K562 (cell line): ENCODE measurements at regions not wholly inside any gene's neighbourhood (a gene's known extent, or its start where the extent isn't known, plus 50 kb on each side); places are given as distances from the start of the nearest gene placed in this dataset.

Experiments
- ATAC-seq: fragments of 200-7000 bp; cut with Tn5 transposase; 3 replicates; pipeline ENCODE4 v1.9.1; 2020; ENCODE audit warnings: moderate library complexity
- BruUV-seq: library from RNA; stranded (reverse); fragments of 400-500 nt; replicated peaks from 2 replicates; lab custom pipeline; 2021; lab: Mats Ljungman, UMichigan
- CTCF ChIA-PET: fragments of 300-600 bp; formaldehyde crosslinking; extraction: SDS; loops from one replicate; lab custom pipeline; 2021; ENCODE audit warnings: low intra/inter-chr PET ratio; lab: Yijun Ruan, JAX
- POLR2A ChIA-PET: fragments of 300-600, 350-650 bp; sonication (Branson Sonifier 250); formaldehyde crosslinking; extraction: SDS; loops from one replicate; lab custom pipeline; 2021; ENCODE audit warnings: antibody characterized with exemption, inconsistent platforms; lab: Yijun Ruan, JAX
- DNase-seq, 4 experiments: peaks; one replicate each; pipeline versions ENCODE4 v3.0.0 to v3.0.0-alpha.2; 2011 to 2018; ENCODE audit warnings: low spot score in 3 of 4, mixed read lengths in 3 of 4; ENCODE audit errors: extremely low read depth in 1 of 4
- FAIRE-seq: peaks from 2 replicates; lab custom pipeline; 2011; peaks lifted over from hg19 to GRCh38; lab: Jason Lieb, UNC
- H2AFZ ChIP-seq: 2 replicates; pipeline ENCODE4 v1.6.0; 2011; ENCODE audit warnings: low read depth, low read length, control low read depth, inconsistent platforms
- H3K27ac ChIP-seq: fragments of 200-600 bp; 3 replicates; pipeline ENCODE4 v1.8.0; 2011; ENCODE audit warnings: low read depth, mild to moderate bottlenecking, control low read depth, inconsistent platforms, low read length, moderate library complexity, mixed read lengths; ENCODE audit errors: extremely low read depth
- H3K27me3 ChIP-seq, 2 experiments: fragments of 300-600 bp in 1 of 2; 2 replicates in 1 of 2; 3 replicates in 1 of 2; pipeline versions ENCODE4 v1.6.0 to v1.8.0; 2011; ENCODE audit warnings: inconsistent platforms in 2 of 2, low read length in 2 of 2, mild to moderate bottlenecking in 1 of 2, mixed read lengths in 1 of 2, moderate library complexity in 1 of 2; ENCODE audit not compliant: control insufficient read depth in 2 of 2, insufficient read depth in 2 of 2
- H3K36me3 ChIP-seq: fragments of 300-600 bp; 3 replicates; pipeline ENCODE4 v1.8.0; 2011; ENCODE audit warnings: mild to moderate bottlenecking, low read length, inconsistent platforms; ENCODE audit not compliant: control insufficient read depth, insufficient read depth
- H3K4me1 ChIP-seq, 2 experiments: fragments of 200-600 bp in 1 of 2; replicated peaks in 1 of 2; 2 replicates in 1 of 2; 3 replicates in 1 of 2; pipeline versions ENCODE4 v1.5.1 to v1.8.0; 2011; ENCODE audit warnings: inconsistent platforms in 2 of 2, low read length in 2 of 2, mild to moderate bottlenecking in 1 of 2, mixed read lengths in 1 of 2, moderate library complexity in 1 of 2; ENCODE audit not compliant: control insufficient read depth in 2 of 2, insufficient read depth in 2 of 2
- H3K4me2 ChIP-seq: 2 replicates; pipeline ENCODE4 v1.6.1; 2011; ENCODE audit warnings: low read length, control low read depth, inconsistent platforms, mixed read lengths; ENCODE audit not compliant: insufficient read depth
- H3K4me3 ChIP-seq: fragments of 200-600 bp; sonication (generic), shearing (Covaris generic); 2 replicates; pipeline ENCODE4 v1.5.1; 2016; ENCODE audit warnings: control low read depth, inconsistent platforms
- H3K79me2 ChIP-seq: fragments of 200-600 bp; 3 replicates; pipeline ENCODE4 v1.8.0; 2011; ENCODE audit warnings: low read length, inconsistent platforms; ENCODE audit not compliant: control insufficient read depth, insufficient read depth
- H3K9ac ChIP-seq, 2 experiments: 2 replicates each; pipeline versions ENCODE4 v1.6.0 to v1.6.1; 2011; ENCODE audit warnings: low read depth in 2 of 2, low read length in 2 of 2, control low read depth in 1 of 2, inconsistent platforms in 1 of 2, mild to moderate bottlenecking in 1 of 2, mixed read lengths in 1 of 2; ENCODE audit not compliant: insufficient read depth in 1 of 2
- H3K9me1 ChIP-seq: one replicate; pipeline ENCODE4 v1.6.0; 2011; ENCODE audit warnings: inconsistent platforms, mild to moderate bottlenecking, low read length, moderate library complexity; ENCODE audit not compliant: control insufficient read depth, insufficient read depth
- H3K9me3 ChIP-seq: replicated peaks from 2 replicates; pipeline ENCODE4 v1.5.1; 2011; ENCODE audit warnings: low read depth, low read length, inconsistent platforms; ENCODE audit not compliant: control insufficient read depth, insufficient read depth
- H4K20me1 ChIP-seq: replicated peaks from 2 replicates; pipeline ENCODE4 v1.6.1; 2011; ENCODE audit warnings: low read length, inconsistent platforms, mixed read lengths; ENCODE audit not compliant: control insufficient read depth, insufficient read depth
- CBX1 ChIP-seq: sonication (generic); IDR thresholded peaks from 2 replicates; pipeline ENCODE4 v1.6.1; 2016; ENCODE audit warnings: antibody characterized with exemption, low read depth, mild to moderate bottlenecking
- TGIF2 ChIP-seq: sonication (generic); formaldehyde crosslinking; IDR thresholded peaks from 2 replicates; pipeline ENCODE4 v1.8.1; 2022; ENCODE audit warnings: mild to moderate bottlenecking, missing genetic modification reagents, moderate library complexity
- ZEB2 ChIP-seq: fragments of 450-650 bp; IDR thresholded peaks from 2 replicates; pipeline ENCODE4 v1.6.1; 2016
- ZNF23 ChIP-seq: fragments of 250-450 bp; sonication (Bioruptor Pico); IDR thresholded peaks from 2 replicates; pipeline ENCODE4 v1.4.0; 2020; ENCODE audit warnings: mild to moderate bottlenecking
- ZNF324 ChIP-seq: fragments of 250-450 bp; sonication (Bioruptor Pico); IDR thresholded peaks from 2 replicates; pipeline ENCODE4 v1.4.0; 2020; ENCODE audit warnings: mild to moderate bottlenecking
- ZNF780A ChIP-seq: fragments of 250-450 bp; sonication (Bioruptor Pico); IDR thresholded peaks from 2 replicates; pipeline ENCODE4 v1.5.0; 2021; ENCODE audit warnings: mild to moderate bottlenecking
- WGBS: fragments of 100-300 bp; shearing (Covaris generic); methylation state at CpG from one replicate; pipeline ENCODE4 v1.1.6; 2016; ENCODE audit warnings: low coverage, mixed read lengths; ENCODE audit not compliant: insufficient coverage; ENCODE audit errors: missing lambda C conversion rate; 5-methylcytosine and 5-hydroxymethylcytosine counted together
- in situ Hi-C: fragments of 300-500 bp; cut with MboI; formaldehyde crosslinking; loops from 4 replicates; pipeline ENCODE4 v1.15.0; 2018; ENCODE audit warnings: inconsistent platforms, mixed read lengths
- intact Hi-C: fragments of 100-400 bp; cut with micrococcal nuclease; formaldehyde crosslinking; loops from 2 replicates; pipeline ENCODE4 v1.14.2; 2022
- TF ChIP-seq, protein P1 (sequence below): sonication (generic); formaldehyde crosslinking; IDR thresholded peaks from 2 replicates; pipeline ENCODE4 v1.8.0; 2023; ENCODE audit warnings: mild to moderate bottlenecking, missing genetic modification reagents
- TF ChIP-seq, protein P2 (sequence below): IDR thresholded peaks from 2 replicates; pipeline ENCODE4 v1.6.1; 2014; ENCODE audit warnings: antibody characterized with exemption
- TF ChIP-seq, protein P3 (sequence below): fragments of 450-650 bp; IDR thresholded peaks from 2 replicates; pipeline ENCODE4 v1.6.1; 2016; ENCODE audit warnings: low read depth, mild to moderate bottlenecking, moderate library complexity
- TF ChIP-seq, protein P4 (sequence below): fragments of 250-450 bp; sonication (Bioruptor Pico); IDR thresholded peaks from 2 replicates; pipeline ENCODE4 v1.5.0; 2020; ENCODE audit warnings: mild to moderate bottlenecking
- TF ChIP-seq, protein P5 (sequence below): fragments of 200-800 bp; sonication (Bioruptor generic); IDR thresholded peaks from 2 replicates; pipeline ENCODE4 v1.6.1; 2017; ENCODE audit warnings: missing genetic modification characterization, missing compliant biosample characterization

DNA sequence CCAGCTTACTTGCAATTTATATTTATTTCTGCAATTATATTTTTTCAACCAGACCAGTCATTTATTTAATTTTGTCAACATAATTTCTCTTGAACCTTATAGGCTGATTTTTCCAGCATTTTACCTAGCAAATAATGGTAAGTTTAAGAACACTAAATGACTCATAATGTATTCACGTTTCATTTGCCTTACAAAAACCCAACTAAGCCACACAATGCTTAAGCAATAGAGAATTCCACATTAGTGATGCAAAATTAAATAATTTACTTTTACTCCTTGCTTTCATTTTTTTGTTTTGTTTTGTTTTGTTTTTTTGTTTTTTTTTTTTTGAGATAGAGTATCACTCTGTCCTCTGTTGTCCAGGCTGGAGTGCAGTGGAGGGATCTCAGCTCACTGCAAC lies 110.4 kb upstream of the VRK2 start:
- WGBS, result 0% methylated on average over 1 of the region's 1 CpG
- H2AFZ ChIP-seq, result no peak overlapping the region
- ChIA-PET POLR2A (no interaction called here), CTCF (no interaction called here)
- BruUV-seq, result no TSS peak
- DNase-seq (no peak), ATAC-seq (no peak), FAIRE-seq (no peak)
- no peak overlapping the region for H3K4me3 ChIP-seq
- no peaks in the 10 kb centered on the region for H4K20me1 ChIP-seq
- H3K27me3 ChIP-seq, result no peaks in the 10 kb centered on the region
- in situ Hi-C loops, result no loop called here
- no peaks in the 10 kb centered on the region for H3K9me3 ChIP-seq
- no peak overlapping the region for H3K27ac ChIP-seq
- no peaks in the 10 kb centered on the region for H3K36me3 ChIP-seq
- TF ChIP-seq CBX1, result no peak
- TF ChIP-seq TGIF2 (CRISPR knock-in tag), result no peak
- TF ChIP-seq ZNF23 (CRISPR knock-in tag), result no peak
- TF ChIP-seq, protein P1, sequence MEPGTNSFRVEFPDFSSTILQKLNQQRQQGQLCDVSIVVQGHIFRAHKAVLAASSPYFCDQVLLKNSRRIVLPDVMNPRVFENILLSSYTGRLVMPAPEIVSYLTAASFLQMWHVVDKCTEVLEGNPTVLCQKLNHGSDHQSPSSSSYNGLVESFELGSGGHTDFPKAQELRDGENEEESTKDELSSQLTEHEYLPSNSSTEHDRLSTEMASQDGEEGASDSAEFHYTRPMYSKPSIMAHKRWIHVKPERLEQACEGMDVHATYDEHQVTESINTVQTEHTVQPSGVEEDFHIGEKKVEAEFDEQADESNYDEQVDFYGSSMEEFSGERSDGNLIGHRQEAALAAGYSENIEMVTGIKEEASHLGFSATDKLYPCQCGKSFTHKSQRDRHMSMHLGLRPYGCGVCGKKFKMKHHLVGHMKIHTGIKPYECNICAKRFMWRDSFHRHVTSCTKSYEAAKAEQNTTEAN (CRISPR knock-in tag), result no peak
- intact Hi-C loops, result no loop called here
- no peak overlapping the region for H3K4me2 ChIP-seq
- H3K4me1 ChIP-seq, result no peaks in the 10 kb centered on the region
- H3K9ac ChIP-seq, result no peak overlapping the region
- no peaks in the 10 kb centered on the region for H3K79me2 ChIP-seq
- no peaks in the 10 kb centered on the region for H3K9me1 ChIP-seq

DNA sequence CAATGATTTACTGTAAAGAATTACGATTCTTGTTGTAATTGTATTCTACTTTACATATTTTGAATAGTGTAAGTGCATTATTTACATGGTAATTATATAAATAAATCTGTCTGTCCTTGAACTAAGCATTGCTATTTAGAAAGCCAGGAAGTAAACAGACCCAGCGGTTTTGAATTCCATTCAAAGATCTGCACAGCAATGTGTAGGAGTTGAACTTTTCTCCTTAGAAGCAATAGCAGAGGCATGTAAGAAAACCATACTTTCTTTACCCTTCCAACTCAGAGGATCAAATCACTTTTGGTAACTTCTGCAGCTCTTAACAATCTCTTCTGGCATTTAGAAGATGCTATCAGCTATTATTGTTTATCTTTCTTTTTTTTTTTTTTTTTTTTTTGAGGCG lies 109.2 kb upstream of the VRK2 start:
- no peak overlapping the region for H3K4me2 ChIP-seq
- no TSS peak for BruUV-seq
- H3K9me1 ChIP-seq, result no peaks in the 10 kb centered on the region
- no peak for DNase-seq
- H3K4me3 ChIP-seq, result no peak overlapping the region
- intact Hi-C loops (no loop called here), in situ Hi-C loops (no loop called here)
- H4K20me1 ChIP-seq, result no peaks in the 10 kb centered on the region
- POLR2A ChIA-PET, result no interaction called here
- no peak for FAIRE-seq
- no peak for ATAC-seq
- no peaks in the 10 kb centered on the region for H3K4me1 ChIP-seq
- H2AFZ ChIP-seq, result no peak overlapping the region
- H3K27me3 ChIP-seq, result no peaks in the 10 kb centered on the region
- CTCF ChIA-PET, result no interaction called here
- H3K36me3 ChIP-seq, result no peaks in the 10 kb centered on the region
- H3K9me3 ChIP-seq, result no peaks in the 10 kb centered on the region
- no peak overlapping the region for H3K27ac ChIP-seq
- no peak overlapping the region for H3K9ac ChIP-seq
- H3K79me2 ChIP-seq, result no peaks in the 10 kb centered on the region
- 3% methylated on average over 2 of the region's 3 CpGs for WGBS
- TF ChIP-seq, protein P2, sequence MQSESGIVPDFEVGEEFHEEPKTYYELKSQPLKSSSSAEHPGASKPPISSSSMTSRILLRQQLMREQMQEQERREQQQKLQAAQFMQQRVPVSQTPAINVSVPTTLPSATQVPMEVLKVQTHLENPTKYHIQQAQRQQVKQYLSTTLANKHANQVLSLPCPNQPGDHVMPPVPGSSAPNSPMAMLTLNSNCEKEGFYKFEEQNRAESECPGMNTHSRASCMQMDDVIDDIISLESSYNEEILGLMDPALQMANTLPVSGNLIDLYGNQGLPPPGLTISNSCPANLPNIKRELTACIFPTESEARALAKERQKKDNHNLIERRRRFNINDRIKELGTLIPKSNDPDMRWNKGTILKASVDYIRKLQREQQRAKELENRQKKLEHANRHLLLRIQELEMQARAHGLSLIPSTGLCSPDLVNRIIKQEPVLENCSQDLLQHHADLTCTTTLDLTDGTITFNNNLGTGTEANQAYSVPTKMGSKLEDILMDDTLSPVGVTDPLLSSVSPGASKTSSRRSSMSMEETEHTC, result no peak
- TF ChIP-seq, protein P3, sequence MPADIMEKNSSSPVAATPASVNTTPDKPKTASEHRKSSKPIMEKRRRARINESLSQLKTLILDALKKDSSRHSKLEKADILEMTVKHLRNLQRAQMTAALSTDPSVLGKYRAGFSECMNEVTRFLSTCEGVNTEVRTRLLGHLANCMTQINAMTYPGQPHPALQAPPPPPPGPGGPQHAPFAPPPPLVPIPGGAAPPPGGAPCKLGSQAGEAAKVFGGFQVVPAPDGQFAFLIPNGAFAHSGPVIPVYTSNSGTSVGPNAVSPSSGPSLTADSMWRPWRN, result no peak
- TF ChIP-seq, protein P4, sequence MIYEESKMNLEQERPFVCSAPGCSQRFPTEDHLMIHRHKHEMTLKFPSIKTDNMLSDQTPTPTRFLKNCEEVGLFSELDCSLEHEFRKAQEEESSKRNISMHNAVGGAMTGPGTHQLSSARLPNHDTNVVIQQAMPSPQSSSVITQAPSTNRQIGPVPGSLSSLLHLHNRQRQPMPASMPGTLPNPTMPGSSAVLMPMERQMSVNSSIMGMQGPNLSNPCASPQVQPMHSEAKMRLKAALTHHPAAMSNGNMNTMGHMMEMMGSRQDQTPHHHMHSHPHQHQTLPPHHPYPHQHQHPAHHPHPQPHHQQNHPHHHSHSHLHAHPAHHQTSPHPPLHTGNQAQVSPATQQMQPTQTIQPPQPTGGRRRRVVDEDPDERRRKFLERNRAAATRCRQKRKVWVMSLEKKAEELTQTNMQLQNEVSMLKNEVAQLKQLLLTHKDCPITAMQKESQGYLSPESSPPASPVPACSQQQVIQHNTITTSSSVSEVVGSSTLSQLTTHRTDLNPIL (CRISPR knock-in tag), result no peak
- TF ChIP-seq ZNF780A (CRISPR knock-in tag) (no peak), ZEB2 (no peak), ZNF324 (CRISPR knock-in tag) (no peak)
- TF ChIP-seq, protein P5, sequence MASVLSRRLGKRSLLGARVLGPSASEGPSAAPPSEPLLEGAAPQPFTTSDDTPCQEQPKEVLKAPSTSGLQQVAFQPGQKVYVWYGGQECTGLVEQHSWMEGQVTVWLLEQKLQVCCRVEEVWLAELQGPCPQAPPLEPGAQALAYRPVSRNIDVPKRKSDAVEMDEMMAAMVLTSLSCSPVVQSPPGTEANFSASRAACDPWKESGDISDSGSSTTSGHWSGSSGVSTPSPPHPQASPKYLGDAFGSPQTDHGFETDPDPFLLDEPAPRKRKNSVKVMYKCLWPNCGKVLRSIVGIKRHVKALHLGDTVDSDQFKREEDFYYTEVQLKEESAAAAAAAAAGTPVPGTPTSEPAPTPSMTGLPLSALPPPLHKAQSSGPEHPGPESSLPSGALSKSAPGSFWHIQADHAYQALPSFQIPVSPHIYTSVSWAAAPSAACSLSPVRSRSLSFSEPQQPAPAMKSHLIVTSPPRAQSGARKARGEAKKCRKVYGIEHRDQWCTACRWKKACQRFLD (CRISPR knock-in tag), result no peak
